ENCODE measurements at regions not wholly inside any gene's neighbourhood (a gene's known extent, or its start where the extent isn't known, plus 50 kb on each side); places are given as distances from the start of the nearest gene placed in this dataset.
"Not testable (repeated sequence)": the region's sequence is repeated elsewhere in the genome, so short reads cannot be mapped to it uniquely, and the experiment has no call there.

DNA sequence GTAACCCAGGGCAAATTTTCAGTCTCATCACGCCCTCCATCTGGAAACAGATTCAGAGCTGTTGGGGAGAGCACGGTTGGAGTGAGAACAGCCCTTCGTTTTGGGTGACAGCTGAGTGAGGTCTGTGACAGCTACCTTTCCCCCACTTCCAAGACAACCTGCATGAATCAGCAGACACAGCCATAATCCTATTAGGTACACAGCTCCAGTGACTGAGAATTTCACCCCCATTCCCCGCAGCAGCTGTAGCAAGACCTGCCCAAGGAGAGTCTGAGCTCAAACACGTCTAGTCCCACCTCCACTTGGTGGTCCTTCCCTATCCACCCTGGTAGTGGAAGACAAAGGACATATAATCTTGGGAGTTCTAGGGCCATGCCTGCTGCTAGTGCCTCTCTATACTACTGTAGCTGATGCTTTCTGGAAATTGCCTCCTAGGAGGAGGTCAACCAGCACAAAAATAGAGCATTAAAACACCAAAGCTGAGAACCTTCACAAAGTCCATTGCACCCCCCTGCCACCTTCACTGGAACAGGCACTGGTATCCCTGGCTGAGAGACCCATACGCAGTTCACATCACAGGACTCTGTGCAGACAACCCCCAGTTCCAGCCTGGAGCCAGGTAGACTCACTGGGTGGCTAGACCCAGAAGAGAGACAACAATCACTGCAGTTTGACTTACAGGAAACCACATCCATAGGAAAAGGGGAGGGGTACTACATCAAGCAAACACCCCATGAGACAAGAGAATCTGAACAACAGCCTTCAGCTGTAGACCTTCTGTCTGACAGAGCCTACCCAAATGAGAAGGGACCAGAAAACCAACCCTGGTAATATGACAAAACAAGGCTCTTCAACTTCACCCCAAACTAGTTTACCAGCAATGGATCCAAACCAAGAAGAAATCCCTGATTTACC is 448.6 kb upstream of the CBLB start:
- DNase-seq (ENCODE audit: low read depth), result no peak

GRCh38 chr3:106321438-106321837 is 452.6 kb upstream of the CBLB start:
- DNase-seq (ENCODE audit: low read depth), result not testable (repeated sequence)

- DNase-seq (ENCODE audit: low read depth), result no peak
These were observed 454.8 kb upstream of the CBLB start for GRCh38 chr3:106323586-106323985.

DNA sequence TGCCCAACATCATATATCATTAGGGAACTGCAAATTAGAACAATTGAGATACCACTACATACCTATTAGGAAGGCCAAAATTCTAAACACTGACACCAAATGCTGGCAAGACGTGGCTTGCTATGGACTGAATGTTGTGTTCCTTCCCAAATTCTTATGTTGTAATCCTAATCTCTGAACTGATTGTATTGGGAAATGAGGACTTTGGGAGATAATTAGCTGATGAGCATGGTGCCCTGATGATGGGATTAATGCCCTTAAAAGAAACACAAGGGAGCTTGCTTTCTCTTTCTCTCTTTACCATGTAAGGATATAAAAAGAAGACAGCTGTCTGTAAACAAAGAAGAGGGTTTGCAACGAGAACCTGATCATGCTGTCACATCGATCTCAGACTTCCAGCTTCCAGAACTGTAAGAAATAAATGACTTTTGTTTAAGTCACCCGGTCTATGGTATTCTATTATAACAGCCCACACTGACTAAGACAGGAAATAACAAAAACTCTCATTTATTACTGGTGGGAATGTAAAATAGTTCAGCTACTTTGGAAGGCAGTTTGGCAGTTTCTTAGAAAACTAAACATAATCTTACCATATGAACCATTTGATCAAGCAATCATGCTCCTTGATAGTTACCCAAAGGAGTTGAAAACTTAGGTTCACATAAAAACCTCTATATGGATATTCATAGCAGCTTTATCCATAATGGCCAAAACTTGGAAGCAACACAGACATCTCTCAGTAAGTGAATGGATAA is 458.3 kb upstream of the CBLB start:
- DNase-seq (ENCODE audit: low read depth), result no peak

GRCh38 chr3:106327696-106328025 is 458.8 kb upstream of the CBLB start:
- no peak for DNase-seq (ENCODE audit: low read depth)

DNA sequence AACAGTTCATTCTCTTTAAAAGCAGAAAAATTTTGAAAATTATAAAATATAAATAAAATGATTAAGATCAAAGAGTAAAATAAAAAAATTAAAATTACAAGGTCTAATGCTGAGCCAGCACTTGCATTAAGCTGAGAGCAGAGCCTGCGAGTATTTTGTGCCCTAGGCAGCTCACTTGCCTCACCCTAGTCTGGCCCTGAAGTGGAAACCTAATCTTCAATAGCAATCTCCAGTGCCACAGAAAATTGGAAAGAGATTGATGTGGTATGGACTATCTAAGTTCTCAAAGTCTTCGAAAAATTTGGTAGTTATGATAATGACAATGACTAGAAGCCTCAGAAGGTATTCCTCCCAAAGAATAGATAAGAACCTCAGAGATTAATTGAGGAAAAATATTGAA is 459.4 kb upstream of the CBLB start:
- DNase-seq (ENCODE audit: low read depth), result no peak

GRCh38 chr3:106329521-106329920 is 460.7 kb upstream of the CBLB start:
- no peak for DNase-seq (ENCODE audit: low read depth)

DNA sequence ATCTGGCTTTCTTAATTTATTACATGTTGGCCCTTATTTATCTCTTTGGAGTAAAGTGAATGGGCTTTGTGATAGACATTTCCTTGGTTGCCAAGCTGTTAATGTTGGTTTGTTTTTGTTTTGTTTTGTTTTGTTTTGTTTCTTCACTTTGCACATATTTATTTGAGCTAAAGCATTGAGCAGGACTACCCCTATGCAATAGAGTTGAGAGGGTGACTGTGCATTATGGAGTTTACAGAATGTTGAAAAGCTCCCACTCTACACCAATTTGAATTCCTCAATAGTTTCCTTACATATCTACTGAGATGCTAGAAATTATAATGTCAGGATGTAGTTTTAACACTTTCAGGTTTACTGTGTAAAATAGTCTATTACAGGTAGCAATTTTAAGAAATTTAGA is 462.8 kb upstream of the CBLB start:
- DNase-seq (ENCODE audit: low read depth), result no peak

- DNase-seq (ENCODE audit: low read depth), result no peak
These were observed 463.3 kb upstream of the CBLB start for GRCh38 chr3:106332129-106332528.

DNA sequence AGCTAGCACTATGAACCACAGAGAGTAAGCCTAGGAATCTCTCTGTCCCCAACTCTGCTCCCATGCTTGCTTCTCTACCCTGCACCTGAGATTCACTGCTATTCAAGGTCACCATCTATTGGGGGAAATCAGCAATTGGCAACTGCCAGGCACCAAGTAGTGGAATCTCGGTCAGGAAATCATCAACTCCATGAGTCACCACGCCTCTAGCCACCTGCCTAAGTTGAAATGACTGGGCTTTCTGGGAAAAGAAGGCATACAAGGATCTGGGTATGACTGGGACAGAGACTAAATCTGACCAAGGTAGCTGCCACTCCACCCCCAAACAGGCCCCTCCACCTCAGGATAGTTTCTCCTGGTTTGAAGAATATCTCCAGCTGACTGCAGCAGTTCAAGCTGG is 464.1 kb upstream of the CBLB start:
- DNase-seq (ENCODE audit: low read depth), result peak; percentile 5

DNA sequence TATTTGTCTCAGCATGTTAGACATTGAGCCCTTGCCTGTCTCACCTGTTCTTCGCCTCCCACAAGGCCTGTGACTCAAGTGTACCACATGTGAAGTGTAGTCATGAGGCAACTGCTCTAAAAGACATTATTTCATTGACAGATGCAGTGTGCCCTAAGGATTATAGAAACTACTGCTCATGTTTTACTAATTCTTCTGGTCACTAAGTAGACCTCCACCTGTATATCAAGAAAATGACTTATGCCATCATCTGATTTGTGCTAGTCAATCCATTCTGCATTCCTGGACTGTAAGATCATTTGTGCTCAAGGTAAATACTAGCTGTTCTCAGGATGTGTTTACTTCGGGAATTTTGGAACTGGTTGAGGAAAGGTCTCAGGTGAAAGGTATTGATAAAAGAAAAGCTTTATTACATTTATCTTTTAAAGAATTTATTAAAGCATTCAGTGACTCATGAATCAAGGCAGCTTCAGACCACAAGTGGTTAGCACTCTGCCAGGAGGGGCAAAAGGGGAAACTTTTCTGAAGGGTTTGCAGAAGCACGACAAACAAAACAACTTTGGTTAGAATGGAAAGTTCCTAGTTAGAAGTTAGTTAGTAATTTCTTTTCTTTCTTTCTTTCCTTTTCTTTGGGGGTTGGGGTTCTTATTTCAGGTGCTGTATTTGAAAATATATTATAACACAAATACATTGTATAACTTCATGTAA is 465.3 kb upstream of the CBLB start:
- DNase-seq (ENCODE audit: low read depth), result peak; percentile 35

DNA sequence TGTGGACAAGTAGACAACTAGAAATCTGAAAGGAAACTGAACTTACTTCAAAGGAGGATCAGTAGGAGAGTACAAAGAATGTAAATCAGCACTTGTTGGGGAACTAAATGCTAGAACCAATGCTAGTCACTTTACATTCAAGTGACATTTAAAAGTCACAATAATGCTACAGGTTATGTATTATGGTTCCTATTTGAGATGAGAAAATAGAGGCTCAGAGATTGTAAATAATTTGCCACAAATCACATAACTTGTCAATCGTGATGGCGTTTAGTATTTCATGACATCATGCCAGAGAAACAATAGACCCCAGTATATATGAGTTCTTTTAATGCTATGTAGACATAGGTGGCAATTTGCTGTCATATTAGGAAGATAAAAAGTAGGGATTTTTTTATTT is 467.8 kb upstream of the CBLB start:
- no peak for DNase-seq (ENCODE audit: low read depth)

DNA sequence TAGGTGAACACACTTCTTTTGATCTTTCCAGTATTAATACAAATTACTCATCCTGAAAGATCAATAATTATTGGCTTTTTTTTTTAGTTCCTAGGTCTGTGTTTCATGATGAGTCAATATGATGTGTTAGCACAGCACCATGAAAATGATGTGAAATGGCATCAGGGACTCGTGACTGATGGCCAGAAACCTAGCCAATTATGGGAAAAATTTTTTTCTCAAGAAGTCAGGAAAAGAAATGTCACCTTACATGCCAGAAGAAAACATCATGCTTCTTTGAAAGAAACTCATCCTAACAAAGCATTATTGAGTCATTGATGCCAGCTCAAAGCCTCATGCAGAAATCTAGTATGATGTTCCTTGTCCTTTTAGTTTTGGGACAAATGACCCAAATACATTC is 468.3 kb upstream of the CBLB start:
- DNase-seq (ENCODE audit: low read depth), result no peak

DNA sequence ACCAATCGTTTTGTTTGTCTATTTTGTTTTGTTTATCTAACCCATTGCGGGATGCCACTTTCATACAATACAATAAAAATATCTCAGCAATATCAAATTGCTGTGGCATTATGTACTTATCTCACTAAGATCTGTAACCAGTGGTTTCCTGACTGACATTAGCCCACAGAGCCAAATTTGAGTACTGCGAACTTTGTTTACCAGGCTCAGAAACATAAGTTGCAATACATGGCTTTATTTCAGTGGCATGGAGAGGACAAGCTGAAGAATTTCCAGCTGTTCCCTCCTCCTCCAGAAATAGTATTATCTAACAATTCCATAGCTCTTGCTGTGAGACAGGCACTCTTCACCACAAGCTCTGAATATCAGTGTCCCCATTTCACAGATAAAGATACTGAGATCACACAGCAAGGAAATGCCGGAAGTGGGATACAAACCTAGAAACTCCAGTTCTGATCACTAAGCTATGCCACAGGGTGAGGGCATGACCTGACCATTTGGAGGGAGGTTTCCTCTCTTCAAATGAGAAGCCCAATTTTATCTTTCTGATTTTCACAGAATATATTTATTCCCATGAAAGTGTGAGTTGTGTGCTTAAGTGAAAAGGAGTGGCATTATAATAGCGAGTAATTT is 469.9 kb upstream of the CBLB start:
- no peak for DNase-seq (ENCODE audit: low read depth)

- DNase-seq (ENCODE audit: low read depth), result no peak
These were observed 470.7 kb upstream of the CBLB start for GRCh38 chr3:106339551-106339950.

DNA sequence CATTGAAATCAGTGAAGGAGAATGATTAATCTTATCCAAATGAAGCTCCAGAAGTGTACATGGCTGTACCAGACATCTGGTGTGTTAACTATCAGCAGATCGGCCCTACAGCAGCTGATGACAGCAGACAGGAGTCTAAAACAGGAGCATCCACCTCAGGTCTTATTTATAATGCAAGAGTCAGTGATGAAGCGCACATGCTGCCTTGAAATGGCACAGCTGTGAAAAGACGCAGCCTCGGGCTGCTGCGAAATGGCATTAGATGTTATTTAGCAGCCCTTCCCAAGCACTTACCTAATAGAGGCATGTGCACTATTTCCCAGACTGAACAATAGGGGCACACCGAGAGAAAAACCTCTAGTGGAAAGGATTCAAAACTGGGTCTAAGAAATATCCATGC is 472.3 kb upstream of the CBLB start:
- DNase-seq (ENCODE audit: low read depth), result no peak

- no peak for DNase-seq (ENCODE audit: low read depth)
These were observed 472.9 kb upstream of the CBLB start for GRCh38 chr3:106341586-106342162.

GRCh38 chr3:106342386-106342785 is 473.6 kb upstream of the CBLB start:
- DNase-seq (ENCODE audit: low read depth), result no peak

DNA sequence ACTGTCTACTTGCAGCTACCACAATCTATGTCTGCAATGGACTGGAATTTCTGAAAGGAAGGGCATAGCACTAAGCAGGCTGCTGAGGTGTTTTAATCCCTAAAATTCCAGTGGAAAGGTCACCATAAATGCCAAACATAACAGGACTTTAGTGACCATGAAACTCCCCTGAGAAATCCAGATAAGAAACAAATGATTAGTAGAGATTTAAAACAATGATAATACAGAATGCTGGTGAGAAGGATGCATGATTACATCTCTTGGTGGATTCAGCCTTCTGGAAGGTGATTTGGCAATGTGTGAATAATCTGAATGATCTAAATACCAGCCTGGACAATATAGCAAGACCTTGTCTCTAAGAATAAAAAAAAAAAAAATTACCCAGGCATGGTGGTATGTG is 475.0 kb upstream of the CBLB start:
- DNase-seq (ENCODE audit: low read depth), result no peak

DNA sequence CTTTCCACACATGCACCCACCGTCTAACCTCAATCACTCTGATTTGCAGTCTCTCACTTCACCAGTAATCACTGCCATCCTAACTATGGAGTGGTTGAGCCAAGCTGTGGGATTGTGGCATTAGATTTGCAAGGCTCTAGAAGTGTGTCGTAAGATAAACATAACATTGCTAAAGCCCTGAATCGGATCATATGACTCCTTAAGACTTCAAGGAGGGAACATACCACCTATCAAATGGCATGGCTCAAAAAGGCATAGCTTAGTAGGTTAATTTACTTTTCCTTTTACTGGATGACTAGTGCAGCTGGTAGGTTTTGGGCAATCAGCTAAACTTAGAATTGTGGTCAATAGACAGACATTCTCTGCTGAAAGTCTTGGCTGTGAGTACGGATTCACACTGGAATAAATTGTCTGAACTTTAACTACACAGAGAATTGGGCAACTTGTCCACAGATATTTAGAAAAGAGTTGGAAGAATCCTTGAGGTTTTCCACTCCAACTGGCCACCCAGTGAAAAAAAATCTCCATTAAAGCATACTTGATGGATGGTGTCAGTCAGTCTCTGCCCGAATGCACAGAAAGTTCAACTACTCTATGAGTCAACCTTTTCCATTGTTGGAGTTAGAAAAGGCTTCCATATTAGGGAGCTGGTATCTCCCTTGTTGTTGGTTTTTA is 476.7 kb upstream of the CBLB start:
- DNase-seq (ENCODE audit: low read depth), result no peak

DNA sequence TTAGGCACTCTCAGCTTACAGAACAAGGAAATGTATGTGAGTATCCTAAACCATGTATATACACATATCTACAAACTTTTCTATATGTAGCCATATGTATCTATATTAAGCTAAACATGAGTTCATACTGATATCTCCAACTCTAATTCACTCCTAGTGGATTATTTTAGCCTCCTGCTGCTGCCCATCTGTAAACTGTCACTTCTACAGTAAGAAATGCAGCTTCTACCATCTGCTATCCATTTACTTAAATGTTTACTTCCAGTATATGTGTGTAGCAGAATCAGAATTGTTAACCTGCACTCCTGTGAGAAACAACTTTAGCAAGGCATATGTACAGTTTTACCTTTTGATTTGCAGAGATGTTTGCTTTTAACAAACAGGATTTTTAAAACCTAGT is 478.5 kb upstream of the CBLB start:
- no peak for DNase-seq (ENCODE audit: low read depth)
